ENCODE measurements at regions not wholly inside any gene's neighbourhood (a gene's known extent, or its start where the extent isn't known, plus 50 kb on each side); places are given as distances from the start of the nearest gene placed in this dataset.

DNA sequence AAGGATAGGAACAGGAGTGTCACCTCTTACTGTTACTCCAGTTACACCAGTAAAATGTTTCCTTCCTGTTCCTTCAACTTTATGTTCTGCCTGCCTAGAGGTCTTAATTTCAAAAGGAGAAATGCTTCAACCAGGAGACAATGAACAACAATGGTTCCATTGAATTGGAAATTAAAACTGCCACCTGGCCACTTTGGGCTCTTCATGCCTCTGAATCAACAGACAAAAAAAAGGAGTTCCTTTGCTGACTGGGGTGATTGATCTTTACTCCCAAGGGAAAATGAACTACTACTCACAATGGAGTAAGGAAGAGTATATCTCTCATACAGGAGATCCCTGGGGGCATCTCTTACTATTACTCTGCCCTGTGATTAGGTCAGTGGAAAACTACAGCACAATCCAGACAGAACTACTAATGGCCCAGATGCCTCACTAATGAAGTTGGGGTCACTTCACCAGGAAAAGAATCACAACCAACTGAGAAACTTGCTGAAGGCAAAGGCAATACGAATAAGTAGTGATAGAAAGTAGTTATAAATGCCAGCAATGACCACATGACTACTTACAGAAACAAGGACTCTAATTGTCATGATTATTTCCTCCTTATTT lies 76.6 kb upstream of the PRDX6 start (continued):
- TF ChIP-seq MAFK (IDR thresholded peaks at IDR 0.05; ENCODE audit: low read depth, low read length), result no peak
- no peak for TF ChIP-seq BRCA1 (IDR thresholded peaks at IDR 0.05; ENCODE audit: low read depth, low read length)
- no peak for TF ChIP-seq JUN (IDR thresholded peaks at IDR 0.05; ENCODE audit: low read depth, low read length)
- TF ChIP-seq RAD21 (IDR thresholded peaks at IDR 0.05 in 1 of 2, conservative IDR thresholded peaks at IDR 0.05 in 1 of 2; ENCODE audit: low read depth in 2 of 2, low read length in 2 of 2), result no peak

Data from H1 (cell line).